Nephron (organoid): ENCODE measurements at regions not wholly inside any gene's neighbourhood (a gene's known extent, or its start where the extent isn't known, plus 50 kb on each side); places are given as distances from the start of the nearest gene placed in this dataset.

ENCODE experiments used
- H3K27ac Mint-ChIP-seq, 3 experiments: 2 replicates each; pipeline ENCODE4 v1.8.0; 2020; ENCODE audit warnings: mixed read lengths in 3 of 3, mild to moderate bottlenecking in 2 of 3, moderate library complexity in 1 of 3
- H3K27me3 Mint-ChIP-seq: 2 replicates; pipeline ENCODE4 v1.8.0; 2021; ENCODE audit warnings: low read depth, mild to moderate bottlenecking, moderate library complexity, mixed read lengths
- H3K36me3 Mint-ChIP-seq: 2 replicates; pipeline ENCODE4 v1.8.0; 2020; ENCODE audit warnings: low read depth, mixed read lengths
- H3K4me1 Mint-ChIP-seq: 2 replicates; pipeline ENCODE4 v1.8.0; 2020; ENCODE audit warnings: mixed read lengths
- H3K4me3 Mint-ChIP-seq, 3 experiments: 2 replicates each; pipeline ENCODE4 v1.8.0; 2020; ENCODE audit warnings: mild to moderate bottlenecking in 3 of 3, mixed read lengths in 3 of 3, moderate library complexity in 2 of 3
- H3K9me3 Mint-ChIP-seq: 2 replicates; pipeline ENCODE4 v1.8.0; 2020; ENCODE audit warnings: mixed read lengths
- CTCF ChIP-seq, 3 experiments: fragments of 200-600 bp; sonication (generic); IDR thresholded peaks; one replicate each; pipeline ENCODE4 v1.5.0; 2021; ENCODE audit warnings: antibody characterized with exemption in 3 of 3; ENCODE audit not compliant: unreplicated experiment in 3 of 3

GRCh38 chr9:96048104-96048955, 172.8 kb downstream of the ERCC6L2 start:
- H3K4me1 Mint-ChIP-seq, result peaks cover 35% of the 10 kb centered on the region
- no peaks in the 10 kb centered on the region for H3K36me3 Mint-ChIP-seq
- peak overlapping the region; percentile 90 to 99 (median 99) for H3K27ac Mint-ChIP-seq
- peaks cover 27% of the 10 kb centered on the region for H3K27me3 Mint-ChIP-seq
- no peak for TF ChIP-seq CTCF (IDR thresholded peaks at IDR 0.05; ENCODE audit: unreplicated experiment in 3 of 3)
- peak overlapping the region; percentile 39 to 66 (median 52) for H3K4me3 Mint-ChIP-seq
- H3K9me3 Mint-ChIP-seq, result peaks cover 4% of the 10 kb centered on the region

GRCh38 chr9:96047741-96048103, 172.2 kb downstream of the ERCC6L2 start:
- no peak for TF ChIP-seq CTCF (IDR thresholded peaks at IDR 0.05; ENCODE audit: unreplicated experiment in 3 of 3)
- H3K27me3 Mint-ChIP-seq, result peaks cover 27% of the 10 kb centered on the region
- H3K27ac Mint-ChIP-seq, result peak overlapping the region; percentile 90 to 99 (median 99)
- peaks cover 35% of the 10 kb centered on the region for H3K4me1 Mint-ChIP-seq
- peak overlapping the region in 1 of 3 experiments; percentile 66 for H3K4me3 Mint-ChIP-seq
- H3K9me3 Mint-ChIP-seq, result peaks cover 4% of the 10 kb centered on the region
- no peaks in the 10 kb centered on the region for H3K36me3 Mint-ChIP-seq

- H3K4me3 Mint-ChIP-seq, result no peak overlapping the region
- no peak for TF ChIP-seq CTCF (IDR thresholded peaks at IDR 0.05; ENCODE audit: unreplicated experiment in 3 of 3)
- H3K27me3 Mint-ChIP-seq, result peaks cover 27% of the 10 kb centered on the region
- H3K27ac Mint-ChIP-seq, result peak overlapping the region; percentile 90 to 99 (median 99)
- peaks cover 4% of the 10 kb centered on the region for H3K9me3 Mint-ChIP-seq
- peaks cover 35% of the 10 kb centered on the region for H3K4me1 Mint-ChIP-seq
- no peaks in the 10 kb centered on the region for H3K36me3 Mint-ChIP-seq
Measured at GRCh38 chr9:96047116-96047639, 171.7 kb downstream of the ERCC6L2 start.

- no peak for TF ChIP-seq CTCF (IDR thresholded peaks at IDR 0.05; ENCODE audit: unreplicated experiment in 3 of 3)
- no peak overlapping the region for H3K4me3 Mint-ChIP-seq
- no peaks in the 10 kb centered on the region for H3K36me3 Mint-ChIP-seq
- H3K27me3 Mint-ChIP-seq, result peaks cover 24% of the 10 kb centered on the region
- H3K4me1 Mint-ChIP-seq, result peaks cover 44% of the 10 kb centered on the region
- H3K27ac Mint-ChIP-seq, result peak overlapping the region in 2 of 3 experiments; percentile 79 to 99
- H3K9me3 Mint-ChIP-seq, result peaks cover 4% of the 10 kb centered on the region
Measured at GRCh38 chr9:96045811-96046210, 170.3 kb downstream of the ERCC6L2 start.

GRCh38 chr9:96044401-96044800, 168.9 kb downstream of the ERCC6L2 start:
- peaks cover 45% of the 10 kb centered on the region for H3K4me1 Mint-ChIP-seq
- peaks cover 17% of the 10 kb centered on the region for H3K27me3 Mint-ChIP-seq
- peaks cover 5% of the 10 kb centered on the region for H3K9me3 Mint-ChIP-seq
- no peak for TF ChIP-seq CTCF (IDR thresholded peaks at IDR 0.05; ENCODE audit: unreplicated experiment in 3 of 3)
- no peaks in the 10 kb centered on the region for H3K36me3 Mint-ChIP-seq
- no peak overlapping the region for H3K4me3 Mint-ChIP-seq
- peak overlapping the region in 1 of 3 experiments; percentile 10 for H3K27ac Mint-ChIP-seq
